ENCODE measurements at regions not wholly inside any gene's neighbourhood (a gene's known extent, or its start where the extent isn't known, plus 50 kb on each side); places are given as distances from the start of the nearest gene placed in this dataset.

DNA sequence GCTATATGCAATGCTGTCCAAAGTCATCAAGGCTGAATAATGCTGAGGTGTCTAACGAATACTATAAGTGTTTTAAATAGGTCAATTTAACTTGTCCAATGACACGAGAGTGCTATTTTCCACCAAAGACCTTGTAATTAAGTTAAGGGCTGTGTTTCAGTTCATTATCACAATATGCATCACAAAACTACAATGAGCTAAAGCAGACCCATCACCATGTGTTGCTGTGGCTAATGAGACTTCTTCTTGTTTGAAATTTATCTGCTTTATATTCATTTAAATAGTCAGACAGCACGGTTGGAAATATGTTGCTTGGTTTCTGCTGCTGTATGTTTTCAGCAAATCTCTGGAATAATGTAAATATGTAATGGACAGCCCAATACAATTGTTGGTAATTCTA is 292.5 kb upstream of the VSTM2A start:
- H3K27me3 ChIP-seq: no peaks in the 10 kb centered on the region
- no peaks in the 10 kb centered on the region for H3K4me1 ChIP-seq
- no peaks in the 10 kb centered on the region for H3K36me3 ChIP-seq (ENCODE audit: low read depth, missing control alignments)
- H3K27ac ChIP-seq: no peak overlapping the region
- H3K9me3 ChIP-seq: no peaks in the 10 kb centered on the region
- TF ChIP-seq POLR2A (IDR thresholded peaks at IDR 0.05): no peak
- TF ChIP-seq, protein P1, sequence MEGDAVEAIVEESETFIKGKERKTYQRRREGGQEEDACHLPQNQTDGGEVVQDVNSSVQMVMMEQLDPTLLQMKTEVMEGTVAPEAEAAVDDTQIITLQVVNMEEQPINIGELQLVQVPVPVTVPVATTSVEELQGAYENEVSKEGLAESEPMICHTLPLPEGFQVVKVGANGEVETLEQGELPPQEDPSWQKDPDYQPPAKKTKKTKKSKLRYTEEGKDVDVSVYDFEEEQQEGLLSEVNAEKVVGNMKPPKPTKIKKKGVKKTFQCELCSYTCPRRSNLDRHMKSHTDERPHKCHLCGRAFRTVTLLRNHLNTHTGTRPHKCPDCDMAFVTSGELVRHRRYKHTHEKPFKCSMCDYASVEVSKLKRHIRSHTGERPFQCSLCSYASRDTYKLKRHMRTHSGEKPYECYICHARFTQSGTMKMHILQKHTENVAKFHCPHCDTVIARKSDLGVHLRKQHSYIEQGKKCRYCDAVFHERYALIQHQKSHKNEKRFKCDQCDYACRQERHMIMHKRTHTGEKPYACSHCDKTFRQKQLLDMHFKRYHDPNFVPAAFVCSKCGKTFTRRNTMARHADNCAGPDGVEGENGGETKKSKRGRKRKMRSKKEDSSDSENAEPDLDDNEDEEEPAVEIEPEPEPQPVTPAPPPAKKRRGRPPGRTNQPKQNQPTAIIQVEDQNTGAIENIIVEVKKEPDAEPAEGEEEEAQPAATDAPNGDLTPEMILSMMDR (IDR thresholded peaks at IDR 0.05): no peak
- intact Hi-C loops (cut with DNase I; ENCODE audit: low total_unique reads): no loop called here
- H3K4me3 ChIP-seq: no peak overlapping the region
- DNase-seq: no peak
- 68 to 77% methylated on average over 3 of the region's 3 CpGs for WGBS, 2 donors

DNA sequence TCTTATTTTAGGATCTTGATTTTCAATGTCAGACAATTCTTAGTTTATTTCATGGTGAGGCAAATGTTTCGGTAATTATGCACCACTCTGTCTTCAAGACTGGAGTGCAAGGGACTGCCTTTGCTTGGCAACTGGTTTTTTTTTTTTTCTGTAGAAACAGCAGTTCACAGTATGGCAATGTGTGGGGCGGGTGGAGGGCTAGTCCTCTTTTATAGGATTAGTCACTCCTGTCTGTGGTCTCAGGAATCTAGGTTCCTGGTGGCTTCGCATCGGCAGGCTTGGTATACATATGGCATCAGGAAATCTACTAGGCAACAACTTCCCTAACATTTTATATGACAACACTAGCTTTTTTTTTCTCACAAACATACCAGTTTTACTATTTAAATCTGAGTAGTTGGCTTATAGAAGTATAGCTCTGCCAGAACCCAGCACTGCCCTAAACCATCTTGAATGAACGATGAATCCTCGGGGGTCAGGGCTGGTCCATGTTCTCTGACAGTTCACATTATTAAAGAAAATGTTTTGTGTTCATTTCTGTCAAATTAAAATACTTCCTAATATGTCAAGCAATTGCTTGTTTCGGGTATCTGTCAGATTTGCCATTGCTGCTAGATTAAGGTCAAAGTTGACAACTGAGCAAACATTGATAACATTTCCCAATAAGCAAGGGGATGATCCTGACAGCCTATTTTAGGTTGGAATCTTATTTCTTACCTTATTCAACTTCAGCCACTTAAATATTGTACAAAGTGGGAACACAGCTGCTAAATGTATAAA is 289.7 kb upstream of the VSTM2A start:
- no peak overlapping the region for H3K27ac ChIP-seq
- H3K36me3 ChIP-seq (ENCODE audit: low read depth, missing control alignments): no peaks in the 10 kb centered on the region
- intact Hi-C loops (cut with DNase I; ENCODE audit: low total_unique reads): no loop called here
- TF ChIP-seq, protein P1 (IDR thresholded peaks at IDR 0.05): no peak
- no peak for TF ChIP-seq POLR2A (IDR thresholded peaks at IDR 0.05)
- H3K27me3 ChIP-seq: no peaks in the 10 kb centered on the region
- no peaks in the 10 kb centered on the region for H3K9me3 ChIP-seq
- DNase-seq: no peak
- no peak overlapping the region for H3K4me3 ChIP-seq
- no peaks in the 10 kb centered on the region for H3K4me1 ChIP-seq
- 88 to 90% methylated on average over 7 of the region's 7 CpGs for WGBS, 2 donors

DNA sequence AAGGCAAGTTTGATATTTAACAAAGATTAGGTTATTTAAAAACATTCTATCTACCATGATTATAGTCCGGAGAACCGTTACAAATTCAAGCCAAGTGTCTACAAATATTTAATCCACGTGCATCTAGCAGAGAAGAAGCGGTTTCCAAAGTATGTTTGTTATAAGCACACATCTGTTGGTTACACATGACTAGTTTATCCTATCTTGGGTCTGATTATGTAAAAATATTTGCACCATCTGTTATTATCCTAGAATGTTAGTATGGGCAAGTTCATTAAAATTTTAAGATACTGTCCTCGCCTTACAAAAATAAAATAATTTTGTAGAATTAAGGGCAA is 289.2 kb upstream of the VSTM2A start:
- Histone ChIP-seq H3K27me3 (no peaks in the 10 kb centered on the region), H3K4me1 (no peaks in the 10 kb centered on the region), H3K36me3 (ENCODE audit: low read depth, missing control alignments) (no peaks in the 10 kb centered on the region), H3K9me3 (no peaks in the 10 kb centered on the region), H3K4me3 (no peak overlapping the region), H3K27ac (no peak overlapping the region)
- intact Hi-C loops (cut with DNase I; ENCODE audit: low total_unique reads): no loop called here
- no peak for TF ChIP-seq POLR2A (IDR thresholded peaks at IDR 0.05)
- TF ChIP-seq, protein P1 (IDR thresholded peaks at IDR 0.05): no peak
- DNase-seq: no peak
- WGBS, 2 donors: 58 to 65% methylated on average over 5 of the region's 5 CpGs

DNA sequence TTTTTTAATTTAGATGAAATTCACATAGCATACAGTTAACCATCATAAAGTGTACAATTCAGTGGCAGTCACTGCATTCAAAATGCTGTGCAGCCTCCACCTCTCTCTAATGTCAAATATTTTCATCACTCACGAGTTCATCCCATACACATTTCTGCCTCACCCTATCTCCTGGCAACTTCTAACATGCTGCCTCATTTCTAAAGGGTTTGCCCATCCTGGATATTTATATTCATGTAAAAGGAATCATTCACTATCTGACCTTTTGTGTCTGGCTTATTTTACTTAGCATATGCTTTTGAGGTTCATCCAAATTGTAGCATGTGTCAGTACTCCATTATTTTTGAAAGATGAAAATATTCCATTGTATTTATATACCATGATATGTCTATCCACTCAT is 286.9 kb upstream of the VSTM2A start:
- WGBS, 2 donors: 79 to 88% methylated on average over 1 of the region's 1 CpG
- H3K4me3 ChIP-seq: no peak overlapping the region
- H3K9me3 ChIP-seq: no peaks in the 10 kb centered on the region
- H3K36me3 ChIP-seq (ENCODE audit: low read depth, missing control alignments): no peaks in the 10 kb centered on the region
- no peak for DNase-seq
- no peaks in the 10 kb centered on the region for H3K4me1 ChIP-seq
- TF ChIP-seq, protein P1 (IDR thresholded peaks at IDR 0.05): no peak
- TF ChIP-seq POLR2A (IDR thresholded peaks at IDR 0.05): no peak
- H3K27me3 ChIP-seq: no peaks in the 10 kb centered on the region
- H3K27ac ChIP-seq: no peak overlapping the region
- intact Hi-C loops (cut with DNase I; ENCODE audit: low total_unique reads): no loop called here

DNA sequence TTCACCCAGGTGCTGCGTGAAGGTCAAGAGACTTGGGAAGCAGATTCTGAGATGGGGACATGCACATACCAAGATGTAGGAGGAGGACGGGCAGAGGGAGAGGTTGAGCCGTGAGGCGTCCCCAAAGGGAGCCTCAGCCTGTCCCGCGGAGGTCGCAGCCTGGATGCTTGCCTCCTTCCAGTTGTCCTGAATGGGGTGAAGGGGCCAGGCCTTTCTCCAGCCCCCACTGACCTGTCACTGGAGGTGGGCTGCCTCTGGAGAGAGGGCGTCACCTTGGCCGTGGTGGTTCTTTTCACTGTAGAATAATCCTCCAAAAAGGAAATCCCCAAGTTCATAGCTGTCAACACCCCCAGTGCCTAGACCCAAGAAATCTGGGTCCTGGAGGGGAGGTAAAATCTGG is 283.0 kb upstream of the VSTM2A start:
- WGBS, 2 donors: 80 to 92% methylated on average over 9 of the region's 9 CpGs
- H3K27ac ChIP-seq: no peak overlapping the region
- TF ChIP-seq, protein P1 (IDR thresholded peaks at IDR 0.05): no peak
- no peak for TF ChIP-seq POLR2A (IDR thresholded peaks at IDR 0.05)
- H3K4me1 ChIP-seq: no peaks in the 10 kb centered on the region
- no peaks in the 10 kb centered on the region for H3K9me3 ChIP-seq
- H3K36me3 ChIP-seq (ENCODE audit: low read depth, missing control alignments): no peaks in the 10 kb centered on the region
- H3K4me3 ChIP-seq: no peak overlapping the region
- no peak for DNase-seq
- no peaks in the 10 kb centered on the region for H3K27me3 ChIP-seq
- intact Hi-C loops (cut with DNase I; ENCODE audit: low total_unique reads): no loop called here
